Fibroblast of the aortic adventitia (primary cell): ENCODE measurements at regions not wholly inside any gene's neighbourhood (a gene's known extent, or its start where the extent isn't known, plus 50 kb on each side); places are given as distances from the start of the nearest gene placed in this dataset. TPM values are rescaled to one million over a fixed set of nuclear protein-coding genes. Genes with fewer than 3 reads are reported as not detected.

Source experiments
- DNase-seq: peaks from one replicate; pipeline ENCODE4 v3.0.0-alpha.2; 2010; ENCODE audit warnings: low read depth
- H3K4me3 ChIP-seq: 2 replicates; pipeline ENCODE4 v1.5.1; 2011; ENCODE audit warnings: low read depth, mild to moderate bottlenecking, control low read depth, low read length, moderate library complexity
- CTCF ChIP-seq: IDR thresholded peaks from 2 replicates; pipeline ENCODE4 v1.5.1; 2011; ENCODE audit warnings: mild to moderate bottlenecking, low read length, control low read depth, inconsistent platforms; ENCODE audit not compliant: insufficient read depth
- small RNA-seq: library from RNA; depleted of rRNA; stranded (forward); fragments of <200 nt; gene quantifications from one replicate; pipeline ENCODE3, GENCODE V24; 2012

- no peak for TF ChIP-seq CTCF
- no peak for DNase-seq
- H3K4me3 ChIP-seq: no peak overlapping the region
Observed at GRCh38 chr15:36517758-36518157, 61.7 kb upstream of the CDIN1 start.

DNA sequence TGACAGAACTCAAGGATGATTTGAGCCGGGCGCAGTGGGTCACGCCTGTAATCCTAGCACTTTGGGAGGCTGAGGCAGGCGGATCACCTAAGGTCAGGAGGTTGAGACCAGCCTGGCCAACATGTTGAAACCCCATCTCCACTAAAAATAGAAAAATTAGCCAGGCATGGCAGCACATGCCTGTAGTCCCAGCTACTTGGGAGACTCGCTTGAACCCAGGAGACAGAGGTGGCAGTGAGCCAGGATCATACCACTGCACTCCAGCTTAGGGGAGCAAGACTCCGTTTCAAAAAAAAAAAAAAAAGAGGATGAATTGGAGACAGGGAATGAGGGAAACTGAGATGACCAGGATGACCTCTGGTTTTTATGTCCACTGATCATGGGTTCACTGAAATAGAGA, 60.4 kb upstream of the CDIN1 start:
- no peak for TF ChIP-seq CTCF
- H3K4me3 ChIP-seq: no peak overlapping the region
- no peak for DNase-seq

- no peak for TF ChIP-seq CTCF
- no peak overlapping the region for H3K4me3 ChIP-seq
- no peak for DNase-seq
Observed at GRCh38 chr15:36525430-36525829, 54.0 kb upstream of the CDIN1 start.

- H3K4me3 ChIP-seq: no peak overlapping the region
- peak; percentile 1 for DNase-seq
- no peak for TF ChIP-seq CTCF
Observed at GRCh38 chr15:36527235-36528162, 51.9 kb upstream of the CDIN1 start.

- no peak for TF ChIP-seq CTCF
- no peak overlapping the region for H3K4me3 ChIP-seq
- no peak for DNase-seq
Observed at GRCh38 chr15:36529296-36530011, 50.0 kb upstream of the CDIN1 start.

Small RNA genes in the stretch of these regions (small RNA-seq; reads per million reads assigned to genes)
- gene AC068867.1 (not detected), gene MIR4510 (not detected)
